ENCODE measurements at regions not wholly inside any gene's neighbourhood (a gene's known extent, or its start where the extent isn't known, plus 50 kb on each side); places are given as distances from the start of the nearest gene placed in this dataset.

GRCh38 chr14:98298481-98299244 is 973.3 kb downstream of the BCL11B start:
- DNase-seq (ENCODE audit: low read depth), result no peak
- TF ChIP-seq CTCF (IDR thresholded peaks at IDR 0.05; ENCODE audit: control insufficient read depth, insufficient read depth, low read depth, low read length, missing control alignments), result no peak
- no peak overlapping the region for H3K4me3 ChIP-seq (ENCODE audit: control insufficient read depth, low read depth, low read length)

GRCh38 chr14:98301681-98302080 is 970.3 kb downstream of the BCL11B start:
- no peak overlapping the region for H3K4me3 ChIP-seq (ENCODE audit: control insufficient read depth, low read depth, low read length)
- DNase-seq (ENCODE audit: low read depth), result no peak
- TF ChIP-seq CTCF (IDR thresholded peaks at IDR 0.05; ENCODE audit: control insufficient read depth, insufficient read depth, low read depth, low read length, missing control alignments), result no peak

GRCh38 chr14:98304574-98304973 is 967.4 kb downstream of the BCL11B start:
- no peak overlapping the region for H3K4me3 ChIP-seq (ENCODE audit: control insufficient read depth, low read depth, low read length)
- no peak for DNase-seq (ENCODE audit: low read depth)
- no peak for TF ChIP-seq CTCF (IDR thresholded peaks at IDR 0.05; ENCODE audit: control insufficient read depth, insufficient read depth, low read depth, low read length, missing control alignments)

- H3K4me3 ChIP-seq (ENCODE audit: control insufficient read depth, low read depth, low read length), result no peak overlapping the region
- no peak for TF ChIP-seq CTCF (IDR thresholded peaks at IDR 0.05; ENCODE audit: control insufficient read depth, insufficient read depth, low read depth, low read length, missing control alignments)
- DNase-seq (ENCODE audit: low read depth), result no peak
These were observed 962.4 kb downstream of the BCL11B start for GRCh38 chr14:98309591-98309990.

- no peak for TF ChIP-seq CTCF (IDR thresholded peaks at IDR 0.05; ENCODE audit: control insufficient read depth, insufficient read depth, low read depth, low read length, missing control alignments)
- no peak for DNase-seq (ENCODE audit: low read depth)
- no peak overlapping the region for H3K4me3 ChIP-seq (ENCODE audit: control insufficient read depth, low read depth, low read length)
These were observed 960.0 kb downstream of the BCL11B start for GRCh38 chr14:98312006-98312405.

- DNase-seq (ENCODE audit: low read depth), result no peak
- TF ChIP-seq CTCF (IDR thresholded peaks at IDR 0.05; ENCODE audit: control insufficient read depth, insufficient read depth, low read depth, low read length, missing control alignments), result no peak
- H3K4me3 ChIP-seq (ENCODE audit: control insufficient read depth, low read depth, low read length), result no peak overlapping the region
These were observed 950.2 kb downstream of the BCL11B start for GRCh38 chr14:98321841-98322240.

All from AG09309 (cell line).